ENCODE measurements at regions not wholly inside any gene's neighbourhood (a gene's known extent, or its start where the extent isn't known, plus 50 kb on each side); places are given as distances from the start of the nearest gene placed in this dataset.

DNA sequence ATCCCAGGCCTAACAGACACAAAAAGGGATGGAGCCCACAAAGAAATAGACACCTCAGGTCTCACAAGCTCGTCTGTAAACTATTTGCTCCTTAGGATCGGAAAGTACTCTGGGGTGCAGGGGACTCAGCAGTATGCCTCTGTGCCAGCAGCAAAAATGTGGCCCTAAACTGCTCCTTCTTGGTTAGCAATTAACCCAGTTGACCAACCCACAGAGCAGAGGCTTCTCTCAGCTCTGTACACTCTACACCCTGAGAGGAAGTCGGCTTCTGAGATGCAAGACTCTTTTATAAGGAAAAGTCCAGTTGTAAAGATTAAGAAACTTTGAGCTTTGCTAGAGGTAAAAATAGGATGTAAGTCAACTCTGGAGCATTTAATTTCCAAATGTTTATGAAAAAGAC lies 156.3 kb upstream of the PRSS58 start:
- Histone ChIP-seq H3K9ac (no peak overlapping the region), H3K4me3 (no peak overlapping the region), H3K4me2 (no peak overlapping the region), H3K36me3 (no peaks in the 10 kb centered on the region), H3K27ac (no peak overlapping the region), H3K9me3 (no peaks in the 10 kb centered on the region), H4K20me1 (no peaks in the 10 kb centered on the region), H3K27me3 (no peaks in the 10 kb centered on the region), H3K4me1 (peaks cover 24% of the 10 kb centered on the region)
- TF ChIP-seq Cebpa-rat (IDR thresholded peaks at IDR 0.05), result no peak

DNA sequence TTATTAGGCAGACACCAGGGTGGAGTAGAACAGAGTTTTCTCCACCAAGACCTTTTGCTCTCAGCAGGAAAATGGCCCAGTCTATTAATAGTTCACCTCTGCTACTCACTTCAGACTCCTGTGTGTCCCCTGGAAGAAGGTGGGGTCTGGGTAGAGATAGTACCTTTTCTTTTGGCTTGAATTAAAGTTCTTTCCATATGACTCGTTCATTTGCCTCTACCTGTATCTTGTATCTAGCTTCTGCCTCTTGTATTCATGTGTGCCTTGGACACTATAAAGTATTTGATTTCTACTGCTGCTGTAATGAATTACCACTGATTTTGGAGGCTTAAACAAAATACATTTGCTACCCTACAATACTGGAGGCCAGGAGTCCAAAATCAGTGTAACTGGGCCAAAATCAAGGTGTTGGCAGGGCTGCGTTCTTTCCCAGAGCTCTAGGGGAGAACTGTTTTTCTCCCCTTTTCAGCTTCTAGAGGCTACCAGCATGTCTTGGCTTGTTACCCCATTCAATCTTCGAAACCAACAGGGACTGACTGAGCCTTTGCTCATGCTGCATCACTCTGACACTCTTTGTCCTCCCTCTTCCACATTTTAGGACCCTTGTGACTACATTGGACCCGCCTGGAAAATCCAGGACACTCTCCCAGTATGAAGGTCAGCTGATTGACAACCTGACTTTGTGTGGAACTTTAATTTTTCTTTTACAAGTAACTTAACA lies 155.6 kb upstream of the PRSS58 start:
- Histone ChIP-seq H3K9ac (no peak overlapping the region), H3K4me3 (no peak overlapping the region), H3K4me1 (peaks cover 24% of the 10 kb centered on the region), H3K9me3 (no peaks in the 10 kb centered on the region), H3K4me2 (no peak overlapping the region), H3K27ac (no peak overlapping the region), H3K27me3 (no peaks in the 10 kb centered on the region), H3K36me3 (no peaks in the 10 kb centered on the region), H4K20me1 (no peaks in the 10 kb centered on the region)
- TF ChIP-seq Cebpa-rat (IDR thresholded peaks at IDR 0.05), result no peak

DNA sequence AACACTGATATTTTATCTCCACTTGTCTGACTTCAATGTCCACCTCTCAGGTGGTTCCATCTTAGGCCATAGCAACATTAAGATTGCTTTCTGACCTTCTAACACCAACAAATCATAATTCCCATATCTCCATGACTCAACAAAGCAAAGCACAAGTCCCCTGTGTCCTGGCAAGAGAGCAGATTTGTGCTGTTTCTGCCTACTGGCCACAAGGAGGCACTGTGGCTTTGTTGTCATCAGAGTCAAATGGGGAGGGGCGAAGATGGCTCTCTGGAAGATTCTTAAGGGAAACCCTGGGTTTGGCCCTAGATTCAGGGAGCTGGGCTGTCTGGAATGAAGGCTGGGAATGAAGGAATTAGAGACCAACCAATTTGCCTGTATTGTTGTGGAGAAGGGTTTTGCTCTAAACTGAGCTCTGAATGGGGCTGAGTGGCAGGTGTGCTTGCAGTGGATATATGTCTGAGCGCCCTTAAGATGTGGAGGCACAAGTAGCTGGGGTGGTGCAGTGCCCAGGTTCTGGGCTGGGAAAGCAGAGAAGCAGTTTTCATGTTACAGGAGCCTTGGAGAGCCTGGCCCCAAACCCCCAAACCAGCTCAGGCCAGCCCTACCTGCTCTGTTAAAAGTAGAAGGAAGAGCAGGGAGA lies 154.8 kb upstream of the PRSS58 start:
- no peaks in the 10 kb centered on the region for H4K20me1 ChIP-seq
- H3K4me3 ChIP-seq, result no peak overlapping the region
- H3K27ac ChIP-seq, result no peak overlapping the region
- H3K9me3 ChIP-seq, result no peaks in the 10 kb centered on the region
- H3K36me3 ChIP-seq, result no peaks in the 10 kb centered on the region
- peaks cover 23% of the 10 kb centered on the region for H3K4me1 ChIP-seq
- H3K27me3 ChIP-seq, result no peaks in the 10 kb centered on the region
- H3K4me2 ChIP-seq, result no peak overlapping the region
- TF ChIP-seq Cebpa-rat (IDR thresholded peaks at IDR 0.05), result no peak
- no peak overlapping the region for H3K9ac ChIP-seq

DNA sequence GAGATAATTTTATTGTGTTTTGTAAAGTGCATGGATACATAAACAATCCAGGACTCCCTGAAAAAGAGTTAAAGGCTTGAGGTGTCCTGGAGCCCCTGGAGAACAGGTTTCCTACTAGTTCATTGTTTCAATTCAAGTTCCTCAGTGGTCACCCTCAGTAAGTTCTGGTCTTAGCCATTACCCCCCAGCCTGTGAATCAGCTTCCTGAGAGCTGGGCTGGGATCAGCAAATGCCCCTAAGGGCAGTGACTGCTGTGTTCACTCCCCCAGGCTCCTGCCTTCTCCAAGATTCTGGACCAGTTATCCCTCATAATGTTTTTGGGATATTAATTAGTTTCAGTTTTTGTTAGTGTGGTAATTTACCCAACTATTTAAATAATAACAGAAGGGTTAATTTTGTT lies 151.6 kb upstream of the PRSS58 start:
- TF ChIP-seq Cebpa-rat (IDR thresholded peaks at IDR 0.05), result no peak
- H3K36me3 ChIP-seq, result no peaks in the 10 kb centered on the region
- H3K4me2 ChIP-seq, result no peak overlapping the region; the same call in 1 of the 2 replicates
- H3K9ac ChIP-seq, result no peak overlapping the region
- H3K9me3 ChIP-seq, result no peaks in the 10 kb centered on the region
- H4K20me1 ChIP-seq, result no peaks in the 10 kb centered on the region
- H3K4me1 ChIP-seq, result peaks cover 14% of the 10 kb centered on the region
- H3K4me3 ChIP-seq, result no peak overlapping the region
- no peak overlapping the region for H3K27ac ChIP-seq
- no peaks in the 10 kb centered on the region for H3K27me3 ChIP-seq

DNA sequence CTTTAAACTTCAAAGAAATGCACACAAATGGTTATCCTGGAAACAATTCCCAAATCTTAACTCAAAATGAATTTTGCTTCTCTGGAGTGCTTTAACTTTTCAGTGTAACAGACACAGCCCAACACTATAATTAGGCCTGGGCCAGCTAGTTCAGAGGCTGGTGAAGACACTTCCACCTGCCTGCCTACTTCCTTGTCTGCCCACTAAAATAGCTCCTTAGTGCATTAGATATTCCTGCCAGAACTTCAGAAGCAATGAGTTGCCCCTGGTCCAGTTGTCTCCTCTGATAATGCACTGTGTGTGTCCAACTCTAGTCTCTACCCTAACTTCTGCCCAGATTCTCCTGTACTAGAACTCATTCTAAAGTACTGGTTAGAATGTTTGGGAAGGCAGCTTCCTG lies 150.9 kb upstream of the PRSS58 start:
- no peak for TF ChIP-seq Cebpa-rat (IDR thresholded peaks at IDR 0.05)
- H4K20me1 ChIP-seq, result no peaks in the 10 kb centered on the region
- no peaks in the 10 kb centered on the region for H3K36me3 ChIP-seq
- H3K9me3 ChIP-seq, result no peaks in the 10 kb centered on the region
- no peak overlapping the region for H3K9ac ChIP-seq
- H3K4me3 ChIP-seq, result no peak overlapping the region
- H3K4me1 ChIP-seq, result peaks cover 14% of the 10 kb centered on the region
- H3K27me3 ChIP-seq, result no peaks in the 10 kb centered on the region
- peak overlapping the region; percentile 60 for H3K4me2 ChIP-seq
- 0 out of 2 replicates have a peak overlapping the region, but pooled peaks have one; percentile 10 for H3K27ac ChIP-seq

DNA sequence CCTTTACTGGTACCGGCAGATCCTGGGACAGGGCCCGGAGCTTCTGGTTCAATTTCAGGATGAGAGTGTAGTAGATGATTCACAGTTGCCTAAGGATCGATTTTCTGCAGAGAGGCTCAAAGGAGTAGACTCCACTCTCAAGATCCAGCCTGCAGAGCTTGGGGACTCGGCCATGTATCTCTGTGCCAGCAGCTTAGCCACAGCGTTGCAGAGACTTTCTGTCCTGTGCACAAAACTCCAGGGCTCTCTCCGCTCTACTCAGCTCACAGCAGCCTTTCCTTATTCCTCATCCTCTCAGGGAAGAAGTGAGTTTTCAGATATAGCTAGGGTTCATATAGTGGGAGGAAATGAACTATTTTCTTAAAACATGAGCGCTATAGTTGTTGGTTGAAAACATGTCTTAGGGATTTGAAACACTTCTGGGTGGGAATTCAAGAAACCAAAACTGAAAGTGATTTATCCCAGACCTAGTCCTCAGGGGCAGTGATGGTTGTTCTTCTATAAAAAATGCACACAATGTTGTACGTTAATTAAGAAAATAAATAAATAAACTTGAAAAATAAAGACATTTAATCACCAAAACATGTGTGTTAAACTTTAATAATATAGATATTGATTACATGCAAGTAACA lies 150.2 kb upstream of the PRSS58 start:
- H3K4me1 ChIP-seq, result peaks cover 14% of the 10 kb centered on the region
- H3K9me3 ChIP-seq, result no peaks in the 10 kb centered on the region
- H3K4me3 ChIP-seq, result no peak overlapping the region
- H3K27me3 ChIP-seq, result no peaks in the 10 kb centered on the region
- H3K4me2 ChIP-seq, result peak overlapping the region; percentile 60
- H3K27ac ChIP-seq, result 0 out of 2 replicates have a peak overlapping the region, but pooled peaks have one; percentile 10
- no peaks in the 10 kb centered on the region for H3K36me3 ChIP-seq
- no peaks in the 10 kb centered on the region for H4K20me1 ChIP-seq
- no peak overlapping the region for H3K9ac ChIP-seq
- TF ChIP-seq Cebpa-rat (IDR thresholded peaks at IDR 0.05), result no peak

DNA sequence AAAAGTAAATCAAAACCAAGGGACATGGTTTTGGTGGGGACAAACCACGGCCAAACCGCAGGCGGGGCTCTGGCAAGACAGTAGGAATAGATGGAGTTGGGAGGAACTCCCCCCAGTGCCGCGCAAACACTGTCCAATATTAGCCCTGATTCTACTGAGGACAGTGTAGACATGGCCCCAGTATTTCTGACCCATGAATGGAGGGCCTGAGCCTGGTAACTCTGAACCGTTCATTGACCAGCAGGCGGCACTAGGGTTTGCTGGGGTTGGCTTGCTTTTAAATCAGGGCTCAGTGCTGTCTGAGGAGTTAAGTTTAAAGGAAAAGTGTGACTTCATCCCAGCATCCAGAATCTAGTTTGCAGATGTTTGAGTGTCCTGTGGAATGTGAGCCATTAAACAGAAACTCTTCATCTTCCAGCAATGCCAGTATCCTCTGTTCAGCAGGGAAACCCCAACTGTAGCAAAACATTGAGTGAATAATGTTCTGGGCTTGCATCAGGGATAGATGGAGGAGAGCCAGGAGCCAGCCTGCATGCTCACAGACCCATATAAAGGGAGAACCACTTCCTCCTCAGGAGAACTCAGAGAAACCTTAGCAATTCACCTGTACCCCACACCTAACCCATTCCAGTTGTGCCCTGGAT lies 147.4 kb upstream of the PRSS58 start:
- H3K27ac ChIP-seq, result no peak overlapping the region
- H3K36me3 ChIP-seq, result no peaks in the 10 kb centered on the region
- H3K27me3 ChIP-seq, result no peaks in the 10 kb centered on the region
- peaks cover 14% of the 10 kb centered on the region for H3K4me1 ChIP-seq
- no peak overlapping the region for H3K4me2 ChIP-seq
- no peak overlapping the region for H3K4me3 ChIP-seq
- no peaks in the 10 kb centered on the region for H4K20me1 ChIP-seq
- no peaks in the 10 kb centered on the region for H3K9me3 ChIP-seq
- H3K9ac ChIP-seq, result no peak overlapping the region
- TF ChIP-seq Cebpa-rat (IDR thresholded peaks at IDR 0.05), result no peak

DNA sequence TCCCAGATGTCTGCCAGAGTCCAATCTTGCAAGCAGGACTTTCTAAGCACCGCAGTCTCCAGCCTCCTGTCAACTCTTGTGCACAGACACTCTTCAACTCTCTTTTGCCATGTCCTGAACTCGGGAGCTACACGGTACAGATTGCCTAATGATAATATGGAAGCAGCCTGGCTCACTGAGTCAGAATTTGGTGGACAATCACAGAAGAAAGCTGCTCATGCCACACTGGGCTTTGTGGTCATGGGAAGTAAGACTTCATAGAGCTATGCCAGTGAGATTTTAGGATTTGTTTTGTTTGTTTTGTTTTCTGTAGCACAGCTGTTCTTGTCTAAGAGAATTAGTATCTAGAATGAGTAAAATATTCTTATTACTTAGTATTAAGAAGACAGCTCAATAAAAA lies 144.1 kb upstream of the PRSS58 start:
- H3K27me3 ChIP-seq, result no peaks in the 10 kb centered on the region
- H3K9me3 ChIP-seq, result no peaks in the 10 kb centered on the region
- no peak overlapping the region for H3K4me2 ChIP-seq
- H3K4me3 ChIP-seq, result no peak overlapping the region
- no peak overlapping the region for H3K9ac ChIP-seq
- no peak overlapping the region for H3K27ac ChIP-seq
- H4K20me1 ChIP-seq, result no peaks in the 10 kb centered on the region
- no peak for TF ChIP-seq Cebpa-rat (IDR thresholded peaks at IDR 0.05)
- no peaks in the 10 kb centered on the region for H3K4me1 ChIP-seq
- H3K36me3 ChIP-seq, result no peaks in the 10 kb centered on the region

DNA sequence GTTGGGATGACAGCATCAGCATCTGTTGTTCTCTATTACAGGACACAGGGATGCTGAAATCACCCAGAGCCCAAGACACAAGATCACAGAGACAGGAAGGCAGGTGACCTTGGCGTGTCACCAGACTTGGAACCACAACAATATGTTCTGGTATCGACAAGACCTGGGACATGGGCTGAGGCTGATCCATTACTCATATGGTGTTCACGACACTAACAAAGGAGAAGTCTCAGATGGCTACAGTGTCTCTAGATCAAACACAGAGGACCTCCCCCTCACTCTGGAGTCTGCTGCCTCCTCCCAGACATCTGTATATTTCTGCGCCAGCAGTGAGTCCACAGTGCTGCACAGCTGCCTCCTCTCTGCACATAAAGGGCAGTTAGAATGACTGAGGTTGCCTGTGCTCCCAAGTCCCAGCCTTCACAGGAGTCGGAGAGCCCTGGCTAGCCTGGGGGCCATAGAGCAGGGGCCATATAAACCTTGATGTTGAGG lies 142.2 kb upstream of the PRSS58 start:
- no peaks in the 10 kb centered on the region for H3K27me3 ChIP-seq

More for the DNA sequence above, 142.2 kb upstream of the PRSS58 start:
- Histone ChIP-seq H3K36me3 (no peaks in the 10 kb centered on the region), H4K20me1 (no peaks in the 10 kb centered on the region), H3K9me3 (no peaks in the 10 kb centered on the region), H3K4me3 (no peak overlapping the region), H3K4me1 (no peaks in the 10 kb centered on the region), H3K9ac (no peak overlapping the region), H3K4me2 (no peak overlapping the region), H3K27ac (no peak overlapping the region)
- TF ChIP-seq Cebpa-rat (IDR thresholded peaks at IDR 0.05), result no peak

Measured in BLaER1 (cell line).